GM12865 (cell line): ENCODE measurements at regions not wholly inside any gene's neighbourhood (a gene's known extent, or its start where the extent isn't known, plus 50 kb on each side); places are given as distances from the start of the nearest gene placed in this dataset.

Experiments used
- DNase-seq: peaks from one replicate; pipeline ENCODE4 v3.0.0; 2010; ENCODE audit warnings: low read depth
- H3K4me3 ChIP-seq: 2 replicates; pipeline ENCODE4 v1.5.1; 2011; ENCODE audit warnings: mild to moderate bottlenecking, low read depth, low read length, control low read depth
- CTCF ChIP-seq: IDR thresholded peaks from 2 replicates; pipeline ENCODE4 v1.5.1; 2011; ENCODE audit warnings: low read length, control low read depth, low read depth, inconsistent platforms; ENCODE audit not compliant: insufficient read depth; ENCODE audit errors: missing control alignments

- TF ChIP-seq CTCF = no peak
- no peak overlapping the region for H3K4me3 ChIP-seq
- DNase-seq = no peak
These were observed 219.7 kb downstream of the CD47 start for GRCh38 chr3:107870943-107871638.

GRCh38 chr3:107870096-107870495 is 220.7 kb downstream of the CD47 start:
- no peak for DNase-seq
- TF ChIP-seq CTCF = no peak

GRCh38 chr3:107868449-107868848 is 222.4 kb downstream of the CD47 start:
- no peak for TF ChIP-seq CTCF
- no peak for DNase-seq
- H3K4me3 ChIP-seq = no peak overlapping the region

More at GRCh38 chr3:107870096-107870495, 220.7 kb downstream of the CD47 start:
- no peak overlapping the region for H3K4me3 ChIP-seq

GRCh38 chr3:107861904-107862303 is 228.9 kb downstream of the CD47 start:
- peak; percentile 53 for DNase-seq
- H3K4me3 ChIP-seq = no peak overlapping the region
- no peak for TF ChIP-seq CTCF

DNA sequence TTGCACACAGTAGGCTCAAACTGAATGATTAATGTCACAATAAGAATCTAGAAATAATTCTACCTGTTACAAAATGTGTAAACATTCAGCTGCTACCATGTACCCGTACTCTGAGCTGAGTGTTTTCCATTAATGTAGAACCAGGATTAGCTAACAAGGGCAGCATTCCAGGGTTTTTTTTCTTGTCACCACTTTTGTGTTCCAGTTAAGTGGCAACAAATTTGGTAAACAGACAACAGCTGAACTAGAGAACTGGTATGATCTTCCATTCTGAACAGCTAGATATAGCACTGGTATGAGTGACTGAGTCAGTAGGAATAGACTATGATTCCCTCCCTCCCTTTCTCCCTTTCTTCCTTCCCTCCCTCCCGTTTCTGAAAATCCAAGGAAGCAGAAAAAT is 229.4 kb downstream of the CD47 start:
- no peak for DNase-seq
- no peak overlapping the region for H3K4me3 ChIP-seq
- TF ChIP-seq CTCF = no peak
